ENCODE measurements at regions not wholly inside any gene's neighbourhood (a gene's known extent, or its start where the extent isn't known, plus 50 kb on each side); places are given as distances from the start of the nearest gene placed in this dataset.

DNA sequence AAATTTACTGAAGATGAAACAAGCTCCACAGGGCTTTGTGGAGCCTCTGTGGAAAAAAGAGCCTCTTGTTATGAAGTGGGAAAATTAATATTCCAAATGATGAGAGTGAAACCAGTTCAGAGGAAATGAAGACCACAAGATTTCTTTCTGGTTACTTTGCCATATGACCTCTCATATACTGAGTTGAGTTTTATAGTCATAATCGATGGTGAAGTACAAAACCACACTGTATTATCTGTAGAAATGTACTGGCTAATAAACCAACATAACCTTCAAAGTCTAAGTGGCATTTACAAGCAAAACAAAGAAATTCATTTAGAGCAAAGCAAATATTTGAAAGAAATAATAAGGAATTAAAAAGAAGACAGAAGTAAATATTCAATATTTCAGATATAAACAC is 662.6 kb upstream of the ZWINT start:
- DNase-seq (ENCODE audit: low spot score): no peak

DNA sequence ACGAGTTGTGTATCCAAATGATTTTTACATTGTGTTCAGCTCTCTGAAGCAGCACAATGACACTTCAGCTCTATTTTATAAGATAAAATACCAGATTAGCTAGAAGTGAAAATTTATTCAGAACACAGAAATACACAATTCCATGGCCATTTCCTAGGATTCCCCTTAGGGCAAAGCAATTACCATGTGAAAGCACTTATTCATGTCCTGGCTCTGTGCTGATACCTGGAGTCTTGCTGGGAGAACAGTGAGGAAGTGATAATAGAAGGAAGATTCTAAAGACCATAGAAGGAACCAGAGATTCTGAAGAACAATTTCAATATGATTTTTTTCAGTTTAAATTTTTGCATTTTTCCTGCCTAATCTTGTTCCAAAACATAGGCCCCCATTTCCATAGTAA is 657.4 kb upstream of the ZWINT start:
- DNase-seq (ENCODE audit: low spot score): no peak

DNA sequence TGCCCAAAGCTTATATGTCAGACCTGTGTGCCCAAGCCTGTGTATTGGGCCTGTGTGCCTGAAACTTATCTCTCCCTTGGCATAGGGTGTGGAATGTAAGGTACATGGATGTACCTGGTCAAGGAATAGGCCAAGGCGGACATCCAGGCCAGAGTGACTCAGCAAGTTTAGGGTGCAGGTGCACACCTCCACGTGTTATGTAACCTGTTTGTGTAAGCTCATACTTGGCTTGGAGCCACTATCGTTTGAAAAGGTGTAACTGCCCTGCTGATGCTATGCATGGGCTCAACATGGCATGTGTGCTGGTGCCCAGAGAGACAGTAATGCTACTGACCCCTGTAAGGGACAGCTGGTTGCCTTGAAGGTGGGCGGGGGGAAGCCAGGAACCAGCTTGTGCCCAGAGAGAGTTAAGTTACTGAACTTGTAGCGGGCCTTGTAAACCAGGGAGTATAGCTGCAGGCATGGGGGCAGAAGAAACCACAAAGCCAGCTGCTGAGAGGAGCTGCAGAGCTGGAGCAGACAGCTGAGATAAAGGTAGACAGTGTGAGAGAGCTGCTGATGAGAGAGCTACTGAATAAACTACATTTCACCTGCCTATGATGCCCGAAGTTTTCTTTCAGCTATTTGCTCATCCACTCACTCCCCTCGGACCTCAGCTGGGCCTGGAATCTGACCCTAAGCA is 656.4 kb upstream of the ZWINT start:
- DNase-seq (ENCODE audit: low spot score): no peak

DNA sequence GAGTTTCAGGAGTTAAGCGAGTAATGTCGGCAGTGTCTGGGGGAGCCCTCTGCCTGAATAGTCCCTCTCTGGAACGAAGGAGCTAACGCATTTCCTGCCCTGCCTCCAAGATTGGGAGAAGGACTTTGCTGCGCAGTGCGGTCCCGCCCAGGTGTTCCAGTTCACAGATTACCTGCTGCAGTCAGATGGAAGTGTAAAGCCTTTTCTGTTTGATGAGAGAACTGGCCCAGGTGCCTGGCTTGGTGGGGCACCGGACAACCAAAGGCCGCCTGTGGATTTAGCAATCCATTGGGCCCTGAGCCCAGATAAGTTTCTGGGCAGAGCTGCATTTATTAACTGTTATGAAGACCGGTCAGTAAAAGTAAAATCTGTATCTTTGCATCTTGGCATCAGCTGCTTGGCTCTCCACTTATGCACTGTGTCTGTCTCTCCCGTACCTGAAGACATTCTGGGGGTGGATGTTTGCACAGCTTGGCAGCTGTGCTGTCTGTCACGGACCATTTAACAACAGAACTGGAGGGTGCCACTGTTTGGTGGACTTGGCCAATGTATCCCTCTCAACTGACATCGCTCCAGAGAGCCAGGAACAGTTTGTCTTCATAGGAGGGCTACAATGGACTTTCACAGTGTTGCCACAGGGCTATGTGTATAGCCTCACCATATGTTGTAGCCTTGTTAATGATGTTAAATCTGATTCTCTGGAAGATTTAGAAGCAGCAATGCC is 654.7 kb upstream of the ZWINT start:
- no peak for DNase-seq (ENCODE audit: low spot score)

DNA sequence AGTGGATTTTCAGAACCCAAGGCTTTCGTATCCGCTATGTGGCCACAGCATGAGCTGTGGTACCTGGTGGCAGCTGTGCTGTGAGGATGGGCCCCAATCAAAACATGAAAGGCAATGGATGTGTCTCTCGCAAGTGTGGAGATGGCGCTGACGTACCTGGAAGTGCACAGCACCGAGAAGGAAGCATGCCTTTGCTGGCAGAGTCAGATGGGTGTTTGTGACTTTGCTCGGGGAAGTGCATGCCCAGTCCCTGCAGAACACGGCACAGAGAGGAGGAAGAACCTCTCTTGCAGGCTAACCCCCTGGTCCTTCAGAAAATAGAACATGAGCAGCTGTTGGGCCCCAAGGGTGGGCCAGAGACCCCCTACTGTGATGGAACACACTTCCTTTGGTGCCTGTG is 654.1 kb upstream of the ZWINT start:
- no peak for DNase-seq (ENCODE audit: low spot score)

DNA sequence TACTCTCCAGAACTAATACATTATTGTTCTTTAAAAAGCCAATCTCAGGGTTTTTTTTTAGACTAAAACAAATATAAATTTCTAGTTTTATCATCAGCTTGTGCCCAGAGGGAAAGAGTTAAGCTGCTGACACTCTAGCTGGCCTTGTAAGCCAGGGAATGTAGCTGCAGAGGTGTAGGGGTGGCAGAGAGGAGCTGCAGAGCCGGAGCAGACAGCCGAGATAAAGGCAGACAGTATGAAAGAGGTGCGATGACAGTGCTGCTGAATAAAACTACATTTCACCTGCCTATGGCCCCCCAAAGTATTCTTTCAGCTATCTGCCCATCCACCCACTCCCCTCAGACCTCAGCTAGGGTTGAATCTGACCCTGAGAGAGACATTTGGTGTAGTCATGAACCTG is 653.7 kb upstream of the ZWINT start:
- no peak for DNase-seq (ENCODE audit: low spot score)

DNA sequence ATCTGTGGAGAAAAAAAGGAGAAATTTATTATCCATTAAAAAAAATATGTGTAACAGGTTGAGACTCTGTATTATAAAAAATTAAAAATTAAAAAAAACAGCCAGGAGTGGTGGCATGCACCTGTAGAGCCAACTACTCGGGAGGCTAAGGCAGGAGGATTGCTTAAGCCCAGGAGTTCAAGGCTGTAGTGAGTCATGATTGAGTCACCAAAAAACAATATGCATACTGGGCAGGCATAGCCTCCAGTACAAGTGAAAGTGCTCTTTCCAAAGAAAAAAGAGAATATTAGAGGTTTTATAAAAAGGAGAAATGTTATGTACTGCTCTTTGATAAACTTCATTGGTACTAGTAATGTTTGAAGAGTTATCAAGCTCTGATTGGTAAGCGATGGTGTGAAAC is 647.1 kb upstream of the ZWINT start:
- DNase-seq (ENCODE audit: low spot score): no peak

DNA sequence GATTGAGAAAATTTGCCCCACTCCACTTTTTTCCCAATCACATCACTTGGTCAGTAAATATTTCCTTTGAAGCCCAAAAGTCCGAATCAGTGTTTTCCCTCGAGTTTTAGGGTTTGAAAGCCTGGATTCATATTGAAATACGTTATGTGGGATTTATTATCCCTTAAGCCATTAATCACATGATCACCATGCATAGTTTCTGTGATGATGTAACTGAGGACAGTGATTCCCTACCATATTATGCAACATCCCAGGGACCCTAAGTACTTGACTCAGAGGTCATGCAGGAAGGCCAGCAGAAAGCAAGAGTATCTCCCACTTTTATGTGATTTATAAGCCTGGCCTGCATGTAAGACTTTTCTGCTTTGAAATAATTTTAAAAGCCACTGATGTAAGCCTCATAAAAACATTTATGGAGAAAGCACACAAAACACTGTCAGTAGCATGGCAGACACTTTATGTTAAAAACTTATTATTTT is 630.6 kb upstream of the ZWINT start:
- no peak for DNase-seq (ENCODE audit: low spot score)

DNA sequence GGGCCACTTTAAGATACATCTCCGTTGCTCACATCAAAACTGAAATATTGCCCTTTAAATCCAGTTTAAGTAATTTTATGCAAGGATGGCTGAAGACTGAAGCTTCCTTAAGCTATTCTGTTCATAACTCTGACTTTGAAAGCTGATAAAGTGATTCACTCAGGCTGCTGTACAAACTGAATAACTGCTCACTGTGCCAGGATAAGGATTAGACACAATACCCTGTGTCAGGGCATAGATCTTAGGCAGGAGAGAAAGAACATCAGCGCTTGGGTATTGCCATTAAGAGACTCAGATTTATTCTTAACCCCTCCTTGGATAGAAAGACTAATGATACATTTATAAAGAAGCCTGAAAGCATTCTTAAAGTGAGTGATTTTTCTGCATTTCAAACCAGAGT is 614.5 kb upstream of the ZWINT start:
- DNase-seq (ENCODE audit: low spot score): no peak

GRCh38 chr10:56973766-56974165 is 612.7 kb upstream of the ZWINT start:
- no peak for DNase-seq (ENCODE audit: low spot score)

DNA sequence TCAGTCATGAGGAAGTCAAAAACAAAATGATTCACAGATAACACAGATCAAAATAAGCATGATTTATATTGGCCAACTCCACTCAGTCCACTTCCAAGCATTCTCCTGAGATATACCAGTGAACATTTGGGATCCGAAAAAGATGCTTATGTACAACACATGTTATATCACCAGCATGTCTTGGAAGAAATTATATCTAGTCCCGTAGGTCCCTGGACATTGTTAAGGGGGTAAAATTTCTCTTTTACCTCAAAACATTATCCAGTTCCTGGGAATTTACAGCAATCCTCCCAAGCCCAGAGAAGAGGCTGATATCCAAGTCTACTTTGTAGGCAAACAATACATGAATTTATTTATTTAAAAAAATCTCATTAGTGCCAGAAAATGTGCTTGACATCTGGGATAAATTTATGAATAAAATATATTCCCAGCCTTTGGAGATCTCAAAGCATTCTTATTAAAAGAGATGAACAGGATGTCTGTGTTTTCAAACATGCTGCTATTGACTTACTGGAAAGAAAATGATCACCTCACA is 582.2 kb upstream of the ZWINT start:
- DNase-seq (ENCODE audit: low spot score): no peak

DNA sequence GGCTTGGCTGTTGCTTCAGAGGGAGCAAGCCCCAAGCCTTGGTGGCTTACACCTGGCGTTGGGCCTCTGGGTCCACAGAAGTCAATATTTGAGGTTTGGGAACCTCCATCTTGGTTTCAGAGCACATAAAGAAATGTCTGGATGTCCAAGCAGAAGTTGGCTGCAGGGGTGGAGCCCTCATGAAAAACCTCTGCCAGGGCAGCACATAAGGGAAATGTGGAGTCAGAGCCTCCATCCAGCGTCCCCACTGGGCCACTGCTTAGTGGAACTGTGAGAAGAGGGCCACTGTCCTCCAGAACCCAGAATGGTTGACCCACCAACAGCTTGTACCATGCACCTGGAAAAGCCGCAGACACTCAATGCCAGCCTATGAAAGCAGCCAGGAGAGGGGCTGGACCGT is 573.5 kb upstream of the ZWINT start:
- DNase-seq (ENCODE audit: low spot score): no peak

DNA sequence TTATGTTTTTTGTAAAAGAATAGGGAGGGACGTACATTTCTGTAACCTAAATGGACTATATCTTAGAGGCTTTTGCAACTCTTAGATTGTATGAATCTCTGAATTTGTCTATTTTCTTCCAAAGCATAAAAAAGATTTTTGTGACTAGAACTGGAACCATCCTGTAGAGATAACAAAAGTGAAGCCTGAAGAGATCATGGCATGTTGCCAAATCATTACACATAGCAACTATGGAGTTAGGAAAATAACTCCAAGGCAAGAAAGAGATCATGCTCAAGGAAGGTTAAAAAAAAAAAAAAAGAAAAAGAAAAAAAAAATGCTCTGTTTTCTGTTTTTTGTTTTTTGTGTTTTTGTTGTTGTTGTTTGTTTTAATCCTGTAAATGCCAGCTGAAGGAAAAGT is 567.7 kb upstream of the ZWINT start:
- DNase-seq (ENCODE audit: low spot score): no peak

- DNase-seq (ENCODE audit: low spot score): no peak
Observed at GRCh38 chr10:56927701-56928100, 566.6 kb upstream of the ZWINT start.

DNA sequence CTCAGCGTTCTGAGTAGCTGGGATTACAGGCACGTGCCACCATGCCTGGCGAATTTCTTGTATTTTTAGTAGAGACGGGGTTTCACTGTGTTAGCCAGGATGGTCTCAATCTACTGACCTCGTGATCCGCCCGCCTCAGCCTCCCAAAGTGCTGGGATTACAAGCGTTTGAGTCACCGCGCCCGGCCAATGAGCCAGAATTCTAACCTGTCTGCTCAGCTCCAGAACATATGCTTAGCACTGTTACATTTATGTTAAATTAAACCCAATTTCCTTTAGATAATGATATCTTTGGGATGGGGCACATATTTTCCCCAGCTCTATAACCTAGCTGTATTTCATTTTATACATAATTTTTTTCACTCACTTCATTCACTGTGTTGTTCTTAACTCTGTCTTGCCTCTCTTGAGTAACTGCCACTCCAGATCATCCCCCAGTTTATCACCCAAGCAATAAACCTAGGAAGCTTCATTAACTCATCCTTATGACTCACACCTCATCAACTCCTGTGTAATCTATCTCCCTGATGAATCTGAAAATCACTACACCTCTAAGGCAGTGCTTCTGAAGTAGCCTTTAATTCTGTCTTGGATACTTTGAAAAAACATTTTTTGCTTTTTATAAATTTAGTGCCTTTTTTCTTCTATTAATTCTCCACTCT is 559.7 kb upstream of the ZWINT start:
- no peak for DNase-seq (ENCODE audit: low spot score)

- DNase-seq (ENCODE audit: low spot score): no peak
Observed at GRCh38 chr10:56912043-56912442, 551.0 kb upstream of the ZWINT start.

- DNase-seq (ENCODE audit: low spot score): no peak
Observed at GRCh38 chr10:56905051-56905450, 544.0 kb upstream of the ZWINT start.

DNA sequence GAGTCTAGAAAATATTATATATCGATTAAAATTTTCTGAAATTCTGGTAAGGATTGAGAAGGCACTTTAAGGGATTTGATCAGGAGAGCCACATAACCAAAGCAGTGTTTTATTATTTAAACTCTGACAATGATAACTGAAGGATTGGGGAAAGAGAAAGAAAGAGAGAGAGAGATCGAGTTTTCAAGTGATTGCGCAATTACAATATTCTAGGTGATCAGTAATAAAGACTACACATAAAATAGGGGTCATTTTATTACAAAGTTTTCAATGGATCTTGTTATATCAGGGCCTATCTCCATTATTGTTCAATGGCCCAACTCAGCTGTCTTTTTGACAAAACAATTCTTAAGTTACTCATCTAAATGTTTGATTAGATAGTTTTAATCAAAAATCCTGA is 541.5 kb upstream of the ZWINT start:
- no peak for DNase-seq (ENCODE audit: low spot score)

- no peak for DNase-seq (ENCODE audit: low spot score)
Observed at GRCh38 chr10:56895306-56895705, 534.2 kb upstream of the ZWINT start.

DNA sequence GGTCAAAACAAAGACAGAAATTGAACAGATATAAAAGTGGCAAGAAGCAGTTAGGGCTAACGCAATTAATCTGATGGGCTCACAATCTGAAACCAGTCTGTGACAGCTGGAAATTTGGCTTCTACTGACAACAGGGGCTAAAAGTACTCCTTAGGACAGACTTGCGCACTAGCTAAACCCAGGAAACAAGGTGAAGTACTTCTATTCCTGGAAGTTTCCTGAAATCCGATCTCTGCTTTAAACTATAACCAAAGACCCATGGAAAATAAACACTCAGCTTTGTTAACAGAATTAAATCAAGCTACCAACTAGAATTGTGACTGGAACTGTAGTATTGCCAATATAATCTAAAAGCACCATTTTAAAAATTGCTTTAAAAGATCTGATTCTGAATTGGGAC is 520.2 kb upstream of the ZWINT start:
- DNase-seq (ENCODE audit: low spot score): no peak

DNA sequence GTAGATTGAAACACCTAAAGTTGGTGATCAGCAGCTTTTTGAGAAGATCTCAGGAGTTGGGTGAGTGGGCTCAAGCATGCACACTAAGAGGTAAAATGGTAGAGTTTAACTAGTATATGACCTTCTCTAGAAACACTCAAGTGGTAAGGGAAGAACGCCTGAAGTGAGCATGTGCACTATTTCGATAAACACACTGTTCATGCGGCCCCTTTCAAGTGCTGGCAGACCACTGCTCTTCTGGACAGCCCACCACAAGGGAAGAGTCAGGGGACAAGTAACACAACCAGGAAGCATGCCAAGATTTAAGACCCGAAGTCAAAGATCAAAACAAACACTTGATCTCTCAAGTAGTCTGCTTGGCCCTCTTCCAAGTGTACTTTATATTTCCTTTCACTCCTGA is 519.5 kb upstream of the ZWINT start:
- DNase-seq (ENCODE audit: low spot score): no peak

- DNase-seq (ENCODE audit: low spot score): no peak
Observed at GRCh38 chr10:56874950-56875349, 513.9 kb upstream of the ZWINT start.
